GM06990 (cell line): ENCODE measurements at regions not wholly inside any gene's neighbourhood (a gene's known extent, or its start where the extent isn't known, plus 50 kb on each side); places are given as distances from the start of the nearest gene placed in this dataset.

ENCODE experiments used
- DNase-seq: peaks from one replicate; pipeline ENCODE4 v3.0.0-alpha.2; 2011; ENCODE audit not compliant: insufficient read length; ENCODE audit errors: extremely low read depth
- H3K27me3 ChIP-seq: replicated peaks from 2 replicates; pipeline ENCODE4 v1.6.0; 2011; ENCODE audit warnings: low read length; ENCODE audit not compliant: control insufficient read depth, insufficient read depth
- H3K36me3 ChIP-seq: 2 replicates; pipeline ENCODE4 v1.5.1; 2011; ENCODE audit warnings: low read length; ENCODE audit not compliant: control insufficient read depth, insufficient read depth
- H3K4me3 ChIP-seq: replicated peaks from 2 replicates; pipeline ENCODE4 v1.5.1; 2011; ENCODE audit warnings: low read depth, mild to moderate bottlenecking, control low read depth, low read length
- TF ChIP-seq, protein P1 (sequence below): IDR thresholded peaks from 2 replicates; pipeline ENCODE4 v1.5.1; 2011; ENCODE audit warnings: low read length, control low read depth, mild to moderate bottlenecking, inconsistent platforms; ENCODE audit not compliant: insufficient read depth, poor library complexity, severe bottlenecking

DNA sequence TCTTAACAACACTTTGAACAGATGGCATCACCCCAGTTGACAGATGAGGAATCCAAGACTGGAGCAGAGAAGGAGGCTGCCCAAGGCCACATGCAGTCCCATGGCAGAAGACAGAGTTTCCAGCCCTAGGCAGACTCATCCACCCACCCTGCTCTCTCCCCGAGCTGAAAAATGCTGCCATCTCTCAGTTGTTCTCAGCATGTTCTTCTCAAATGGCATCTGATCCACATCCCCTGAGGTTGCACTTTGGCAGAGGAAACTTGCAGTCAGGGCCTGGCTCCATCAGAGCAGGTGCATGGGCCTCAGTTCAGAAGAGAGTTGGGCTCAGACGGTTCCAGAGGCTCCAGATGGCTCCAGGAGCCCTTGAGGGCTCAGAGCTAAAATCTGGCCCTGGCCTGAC lies 709.4 kb downstream of the MATN1 start:
- TF ChIP-seq, protein P1, sequence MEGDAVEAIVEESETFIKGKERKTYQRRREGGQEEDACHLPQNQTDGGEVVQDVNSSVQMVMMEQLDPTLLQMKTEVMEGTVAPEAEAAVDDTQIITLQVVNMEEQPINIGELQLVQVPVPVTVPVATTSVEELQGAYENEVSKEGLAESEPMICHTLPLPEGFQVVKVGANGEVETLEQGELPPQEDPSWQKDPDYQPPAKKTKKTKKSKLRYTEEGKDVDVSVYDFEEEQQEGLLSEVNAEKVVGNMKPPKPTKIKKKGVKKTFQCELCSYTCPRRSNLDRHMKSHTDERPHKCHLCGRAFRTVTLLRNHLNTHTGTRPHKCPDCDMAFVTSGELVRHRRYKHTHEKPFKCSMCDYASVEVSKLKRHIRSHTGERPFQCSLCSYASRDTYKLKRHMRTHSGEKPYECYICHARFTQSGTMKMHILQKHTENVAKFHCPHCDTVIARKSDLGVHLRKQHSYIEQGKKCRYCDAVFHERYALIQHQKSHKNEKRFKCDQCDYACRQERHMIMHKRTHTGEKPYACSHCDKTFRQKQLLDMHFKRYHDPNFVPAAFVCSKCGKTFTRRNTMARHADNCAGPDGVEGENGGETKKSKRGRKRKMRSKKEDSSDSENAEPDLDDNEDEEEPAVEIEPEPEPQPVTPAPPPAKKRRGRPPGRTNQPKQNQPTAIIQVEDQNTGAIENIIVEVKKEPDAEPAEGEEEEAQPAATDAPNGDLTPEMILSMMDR = no peak
- DNase-seq = no peak
- no peaks in the 10 kb centered on the region for H3K27me3 ChIP-seq
- H3K4me3 ChIP-seq = no peak overlapping the region
- H3K36me3 ChIP-seq = no peaks in the 10 kb centered on the region

DNA sequence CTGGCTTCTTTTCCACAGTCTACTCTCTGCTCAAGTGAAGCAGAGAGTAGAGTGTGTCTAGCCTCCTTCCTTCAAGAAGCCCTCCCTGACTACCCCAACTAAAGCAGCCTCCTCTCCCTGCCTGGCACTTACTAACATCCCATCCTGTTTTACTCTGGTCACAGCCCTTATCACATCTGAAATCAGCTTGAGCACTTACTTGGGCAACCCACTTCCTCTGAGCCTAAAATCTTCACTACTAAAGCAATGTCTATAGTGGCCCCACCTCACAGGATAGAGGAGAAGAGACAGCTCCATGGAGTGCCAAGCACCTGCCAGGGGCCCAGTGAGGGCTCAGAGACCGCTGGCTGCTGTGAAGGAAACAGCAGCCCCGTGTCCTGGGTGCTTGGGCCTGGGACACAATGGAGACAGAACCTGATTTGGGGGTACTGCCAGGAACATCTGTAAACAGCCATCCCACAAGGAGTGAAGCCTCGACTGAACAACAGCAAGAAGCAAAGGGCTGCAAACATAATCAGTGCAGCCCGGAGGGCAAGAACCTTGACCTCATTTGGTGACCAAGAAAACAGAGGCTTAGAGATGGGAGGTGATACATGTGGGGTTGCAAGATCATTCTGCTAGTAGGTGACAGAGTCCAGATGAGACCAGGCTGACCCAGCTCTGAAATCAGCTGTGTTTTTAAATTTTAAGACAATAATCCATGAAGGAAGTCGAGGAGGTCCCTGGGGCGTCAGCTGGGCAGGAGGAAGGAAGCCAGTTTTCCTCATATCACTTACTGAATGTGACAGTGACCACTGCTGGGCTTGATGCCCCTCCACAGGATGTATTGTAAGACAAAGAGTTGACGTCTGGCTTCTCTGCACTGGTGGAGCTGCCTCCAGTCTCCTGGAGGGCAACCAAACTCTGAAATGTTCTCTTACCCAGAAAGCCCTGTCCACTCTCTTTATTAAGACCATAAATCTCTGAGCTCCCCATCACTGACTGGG lies 710.6 kb downstream of the MATN1 start:
- TF ChIP-seq, protein P1 = no peak
- no peaks in the 10 kb centered on the region; the same call in 1 of the 2 replicates for H3K27me3 ChIP-seq
- no peak for DNase-seq
- H3K36me3 ChIP-seq = no peaks in the 10 kb centered on the region
- no peak overlapping the region for H3K4me3 ChIP-seq

DNA sequence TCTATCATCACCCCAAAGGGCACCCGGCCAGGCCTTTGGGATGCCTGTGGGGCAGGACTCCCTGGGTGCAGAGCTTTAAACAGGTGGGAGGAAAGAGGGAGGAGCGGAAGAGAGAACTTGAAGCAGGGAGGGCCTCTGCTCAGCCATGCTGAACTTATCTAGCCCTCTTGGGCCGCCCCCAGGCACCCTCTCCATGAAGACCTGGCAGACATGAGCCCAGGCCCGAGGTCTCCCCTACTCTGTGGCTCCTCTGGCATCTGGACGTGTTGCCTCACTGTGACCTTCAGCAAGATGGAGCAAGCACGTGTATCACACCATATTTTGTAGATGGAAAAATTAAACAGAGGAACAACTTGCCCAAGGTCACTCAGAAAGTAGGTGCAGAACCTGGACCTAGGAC lies 711.4 kb downstream of the MATN1 start:
- TF ChIP-seq, protein P1 = no peak
- H3K27me3 ChIP-seq = no peaks in the 10 kb centered on the region; the same call in 1 of the 2 replicates
- H3K36me3 ChIP-seq = no peaks in the 10 kb centered on the region
- no peak for DNase-seq
- H3K4me3 ChIP-seq = no peak overlapping the region

DNA sequence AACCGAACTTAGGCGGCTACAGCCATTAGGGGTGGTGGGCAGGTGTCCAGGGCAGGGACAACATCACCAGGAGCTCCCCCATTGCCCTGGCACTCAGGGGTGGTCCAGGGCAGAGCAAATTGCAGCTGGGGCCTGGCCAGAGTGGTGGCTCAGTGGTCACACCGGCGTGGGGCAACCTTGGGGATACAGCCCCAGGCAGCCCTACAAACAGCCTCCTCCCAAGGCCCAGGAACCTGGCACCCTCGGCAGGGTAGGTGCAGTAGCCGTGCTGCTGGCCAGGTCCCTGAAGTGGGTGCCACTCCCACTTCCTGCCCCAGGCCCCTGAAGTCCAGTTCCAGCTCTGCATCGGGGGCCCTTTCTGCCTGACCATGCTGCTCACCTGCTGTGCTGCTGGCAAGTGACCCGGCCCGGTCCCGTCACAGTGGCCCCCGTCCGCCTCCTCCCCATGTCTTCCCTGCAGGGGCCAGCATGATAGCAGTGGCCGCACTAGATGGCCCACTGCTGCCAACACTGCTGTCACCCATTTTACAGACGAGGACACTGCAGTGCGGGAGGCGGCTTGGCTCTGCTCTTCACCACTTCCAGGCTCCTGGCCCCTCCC lies 712.8 kb downstream of the MATN1 start:
- DNase-seq = no peak
- no peak overlapping the region for H3K4me3 ChIP-seq
- no peaks in the 10 kb centered on the region; the same call in 1 of the 2 replicates for H3K27me3 ChIP-seq
- no peaks in the 10 kb centered on the region for H3K36me3 ChIP-seq
- TF ChIP-seq, protein P1 = no peak

DNA sequence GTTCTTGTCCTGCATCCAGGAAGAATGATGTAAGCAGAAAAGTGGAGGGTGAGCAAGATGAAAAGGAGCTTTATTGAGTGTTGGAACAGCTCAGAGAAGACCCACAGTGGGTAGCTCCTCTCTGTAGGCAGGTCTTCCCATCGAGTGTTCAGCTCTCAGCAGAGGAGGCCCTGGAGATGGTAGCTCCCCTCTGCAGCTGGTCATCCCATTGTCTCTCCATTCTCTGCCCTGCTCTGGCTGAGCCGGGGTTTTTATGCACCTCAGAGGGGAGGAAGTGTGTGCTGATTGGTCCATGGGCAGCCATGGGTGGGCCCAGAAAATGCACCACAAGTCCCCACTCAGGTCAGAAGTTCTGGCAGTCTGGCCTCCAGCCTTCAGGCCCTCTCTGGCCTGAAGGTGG lies 713.7 kb downstream of the MATN1 start:
- Histone ChIP-seq H3K4me3 (no peak overlapping the region), H3K36me3 (no peaks in the 10 kb centered on the region), H3K27me3 (no peaks in the 10 kb centered on the region; the same call in 1 of the 2 replicates)
- no peak for DNase-seq
- TF ChIP-seq, protein P1 = no peak
